ENCODE measurements at regions not wholly inside any gene's neighbourhood (a gene's known extent, or its start where the extent isn't known, plus 50 kb on each side); places are given as distances from the start of the nearest gene placed in this dataset.
"Not testable (repeated sequence)": the region's sequence is repeated elsewhere in the genome, so short reads cannot be mapped to it uniquely, and the experiment has no call there.

DNA sequence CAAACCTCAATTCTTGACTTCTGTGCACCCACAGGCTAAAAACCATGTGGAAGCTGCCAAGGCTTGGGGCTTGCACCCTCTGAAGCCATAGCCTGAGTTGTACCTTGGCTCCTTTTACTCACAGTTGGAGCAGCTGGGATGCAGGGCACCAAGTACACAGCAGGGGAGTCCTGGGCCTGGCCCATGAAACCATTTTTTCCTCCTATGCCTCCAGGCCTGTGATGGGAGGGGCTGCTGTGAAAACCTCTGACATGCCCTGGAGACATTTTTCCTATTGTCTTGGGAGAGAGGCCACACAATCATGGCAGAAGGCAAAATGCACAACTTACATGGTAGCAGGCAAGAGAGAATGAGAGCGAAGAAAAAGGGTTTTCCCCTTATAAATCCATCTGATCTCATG, 568.6 kb downstream of the SMARCA1 start:
- FAIRE-seq = not testable (repeated sequence)

DNA sequence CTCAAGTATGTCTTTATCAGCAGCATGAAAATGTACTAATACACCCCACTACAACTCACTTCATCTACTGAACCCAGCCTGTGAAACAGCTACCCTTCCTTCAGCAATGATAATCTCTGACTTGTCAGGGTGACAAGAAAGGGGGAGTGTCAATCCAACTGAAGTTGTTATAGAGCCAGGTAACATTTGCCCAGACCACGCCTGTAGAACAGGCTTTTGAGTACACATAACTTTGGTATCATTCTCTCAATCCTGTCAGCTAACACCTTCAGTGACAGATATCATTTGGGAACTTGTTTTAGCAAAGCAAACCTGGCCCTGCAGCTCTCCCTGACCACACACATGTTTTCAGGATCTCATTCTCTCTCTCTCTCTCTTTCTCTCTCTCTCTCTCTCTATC, 592.2 kb downstream of the SMARCA1 start:
- FAIRE-seq = no peak

DNA sequence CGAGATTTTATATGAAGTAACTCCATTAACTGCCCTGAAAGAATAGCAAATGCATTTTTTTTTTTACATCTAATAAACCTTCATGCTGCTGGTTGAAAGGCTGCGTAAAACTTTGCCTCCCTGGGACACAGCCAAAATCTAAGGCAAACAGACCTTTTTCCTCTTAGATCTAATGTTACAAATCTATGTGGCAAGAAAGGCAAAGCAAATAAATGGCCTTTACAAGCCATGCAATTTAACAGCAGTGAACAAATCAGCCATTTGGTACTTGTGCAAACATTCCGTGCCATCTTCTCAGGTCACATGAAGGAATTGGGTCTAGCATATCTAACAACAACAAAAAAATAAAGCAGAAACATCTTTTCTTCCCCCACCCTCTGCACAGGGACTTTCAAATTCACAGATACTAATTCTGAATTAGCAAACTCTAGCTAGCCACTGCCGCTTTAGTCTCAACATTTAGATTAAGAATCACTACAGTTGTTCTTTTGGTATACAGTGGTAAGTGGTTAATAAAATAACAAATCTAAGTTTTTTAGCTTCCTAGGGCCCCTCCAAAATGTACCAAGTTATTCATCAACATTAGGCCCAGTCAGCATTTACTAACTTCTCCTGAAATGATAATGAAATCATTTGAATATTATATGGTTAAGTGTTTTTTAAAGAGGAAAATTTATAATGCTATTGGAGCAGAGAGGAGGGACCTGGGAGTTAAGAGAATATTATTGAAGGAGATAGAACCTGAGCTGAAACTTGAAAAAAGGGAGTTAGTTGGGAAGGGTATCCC, 593.8 kb downstream of the SMARCA1 start:
- no peak for FAIRE-seq

DNA sequence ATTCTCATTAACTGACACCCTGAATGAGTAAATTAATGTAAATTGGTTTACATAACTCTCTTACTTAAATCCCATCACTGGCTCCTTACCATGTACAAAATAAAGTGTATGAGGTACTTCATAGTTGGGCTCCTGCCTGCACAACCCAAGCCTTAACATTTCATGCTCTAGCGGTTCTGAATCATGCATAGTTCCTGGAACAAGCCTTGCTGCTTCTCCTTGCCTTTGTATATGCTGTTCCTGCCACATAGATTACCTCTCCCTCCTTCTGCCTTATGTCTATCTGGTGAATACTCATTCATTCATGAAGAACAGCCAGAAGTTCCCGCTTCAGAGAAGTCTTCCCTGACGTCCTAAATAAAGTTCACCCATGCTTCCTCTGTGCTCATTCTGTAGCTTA, 594.7 kb downstream of the SMARCA1 start:
- FAIRE-seq = no peak

DNA sequence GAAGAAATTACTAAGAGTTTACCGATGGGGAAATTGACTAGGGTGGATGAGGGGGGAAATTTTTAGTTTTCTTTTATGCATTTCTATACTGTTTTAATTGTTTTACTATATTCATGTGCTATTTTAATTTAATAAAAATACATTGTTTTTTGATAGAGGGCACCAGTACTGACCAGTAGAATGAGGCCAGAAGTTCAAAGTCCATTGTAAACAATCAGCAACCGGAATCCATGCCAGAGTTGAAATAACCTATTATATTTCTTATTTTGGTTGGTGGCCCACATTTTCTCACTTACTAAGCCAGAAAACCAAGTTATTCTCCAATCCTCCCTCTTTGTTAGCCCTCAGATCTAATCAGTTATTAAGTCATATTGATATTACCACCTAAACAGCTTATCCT, 595.9 kb downstream of the SMARCA1 start:
- no peak for FAIRE-seq

DNA sequence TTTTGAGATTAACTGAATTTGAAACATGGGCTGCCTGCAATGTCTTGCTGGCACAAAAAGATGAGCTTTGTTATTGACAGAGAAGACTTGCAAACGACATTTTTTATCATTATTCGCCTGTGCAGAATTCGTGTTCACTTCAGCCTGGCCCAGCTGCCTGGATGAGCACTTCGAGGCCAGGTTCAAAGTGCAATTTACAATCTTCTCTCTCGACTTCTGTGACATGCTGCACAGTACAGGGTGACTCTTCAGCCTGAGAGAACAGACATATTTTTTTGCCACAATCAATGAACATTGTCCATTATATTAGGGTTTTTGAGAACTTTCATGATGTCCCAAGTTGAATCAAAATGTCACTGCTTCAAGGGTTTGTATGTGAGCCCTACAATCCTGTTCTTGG, 616.5 kb downstream of the SMARCA1 start:
- no peak for FAIRE-seq

DNA sequence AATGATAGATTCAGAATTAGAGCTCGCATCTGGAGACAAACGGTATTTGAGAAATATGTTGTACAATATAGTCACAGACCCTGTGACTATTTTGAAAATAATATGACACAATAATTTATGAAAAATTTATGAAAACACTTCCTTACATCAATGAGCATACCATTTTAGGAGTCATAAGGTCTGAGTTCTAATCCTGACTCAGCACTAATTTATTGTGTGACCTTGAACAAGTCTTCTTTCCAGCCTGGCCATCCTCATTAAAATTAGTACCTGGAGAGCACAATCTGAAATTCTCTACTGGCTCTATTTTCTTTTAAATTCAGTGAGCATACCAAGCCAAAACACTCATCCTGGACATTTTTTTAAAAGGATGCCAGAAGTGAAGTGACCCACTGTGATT, 622.3 kb downstream of the SMARCA1 start:
- no peak for FAIRE-seq

DNA sequence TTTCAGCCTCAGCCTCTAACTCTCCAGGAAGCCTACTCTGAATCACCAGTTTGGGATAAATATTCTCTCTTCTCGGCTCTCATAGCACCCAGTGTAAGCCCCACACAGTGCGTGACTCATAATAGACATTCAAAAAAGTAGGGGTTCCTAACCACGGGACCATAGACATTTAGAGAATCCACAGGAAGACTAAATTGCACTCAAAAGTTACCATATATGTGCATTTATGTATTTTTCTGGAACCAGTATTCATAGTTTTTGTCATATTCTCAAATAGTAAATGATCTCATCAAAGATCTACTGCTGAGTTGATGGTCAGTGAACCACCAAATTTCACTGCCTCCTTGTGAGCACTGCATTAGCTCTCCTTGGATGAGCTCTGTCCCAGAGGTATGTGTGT, 625.7 kb downstream of the SMARCA1 start:
- FAIRE-seq = no peak

DNA sequence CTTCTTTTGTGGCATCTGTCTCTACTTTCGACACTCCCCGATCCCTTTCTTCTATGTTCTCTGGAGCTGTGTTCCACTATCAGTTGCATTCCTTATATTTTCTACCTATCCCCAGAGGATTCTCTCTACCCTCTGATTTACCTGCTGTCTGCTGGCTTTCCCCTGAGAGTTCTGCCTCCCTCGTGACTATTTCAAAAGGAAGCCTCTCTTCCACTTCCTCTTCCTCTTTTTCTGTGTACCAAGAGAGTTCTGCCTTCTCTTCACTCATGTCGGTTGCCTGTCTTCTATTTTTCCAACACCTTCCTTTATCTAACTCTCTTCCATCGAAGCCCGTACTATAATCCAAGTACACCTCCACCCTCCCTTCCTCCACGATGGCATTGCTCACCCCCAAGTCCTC, 631.7 kb downstream of the SMARCA1 start:
- FAIRE-seq = no peak

DNA sequence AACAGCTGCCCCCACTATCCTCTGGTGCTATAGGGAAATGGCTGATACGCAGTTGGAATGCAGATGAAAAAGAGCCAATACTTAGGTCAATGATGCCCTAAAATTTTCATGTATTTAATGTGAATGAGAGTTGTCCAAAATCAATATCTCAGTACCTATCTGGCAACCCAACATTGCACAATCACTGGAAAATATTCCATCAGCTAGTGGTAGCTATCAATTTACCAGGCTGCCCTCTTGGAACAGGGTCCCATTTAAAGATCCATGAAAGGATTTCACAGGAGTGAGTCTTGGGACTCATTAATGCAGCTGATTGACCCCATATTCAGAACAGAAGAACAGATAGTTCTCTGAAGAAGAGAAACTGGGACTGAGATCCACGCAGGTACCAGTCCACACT, 638.9 kb downstream of the SMARCA1 start:
- FAIRE-seq = no peak

DNA sequence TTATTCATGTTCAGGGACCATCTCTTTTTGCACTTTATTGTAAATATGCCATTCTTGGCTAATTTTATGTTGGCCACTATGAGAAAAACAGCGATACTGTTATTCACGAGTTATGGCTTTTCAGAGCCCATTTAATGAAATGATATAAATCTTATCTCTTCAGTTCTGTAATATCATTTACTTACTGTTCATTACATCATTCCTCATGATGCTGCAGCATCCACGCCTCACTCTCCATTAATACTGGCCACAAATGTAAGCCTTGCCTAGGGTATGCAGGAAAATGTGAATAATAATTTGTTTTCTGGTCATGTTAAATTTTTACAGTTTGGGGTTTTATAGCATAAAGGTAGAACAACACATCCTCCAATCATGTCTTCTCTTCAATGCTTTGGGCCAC, 639.6 kb downstream of the SMARCA1 start:
- no peak for FAIRE-seq

DNA sequence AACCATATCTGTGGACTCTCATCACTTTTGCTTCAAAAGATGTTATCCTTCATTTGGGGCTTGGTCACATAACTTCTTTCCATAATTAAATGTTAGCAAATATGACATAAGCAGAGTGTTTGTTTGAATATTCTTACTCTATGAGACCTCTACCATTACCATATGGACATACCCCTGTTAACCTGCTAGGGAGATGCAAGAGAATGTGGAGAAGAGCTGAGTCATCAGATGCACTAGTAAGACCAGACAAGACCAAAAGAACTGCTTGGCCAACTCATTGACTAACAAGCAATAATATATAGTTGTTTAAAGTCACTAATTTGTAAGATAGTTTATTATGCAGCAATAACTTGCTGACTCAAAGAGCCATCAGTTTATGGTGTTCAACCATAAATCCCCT, 652.9 kb downstream of the SMARCA1 start:
- FAIRE-seq = no peak

DNA sequence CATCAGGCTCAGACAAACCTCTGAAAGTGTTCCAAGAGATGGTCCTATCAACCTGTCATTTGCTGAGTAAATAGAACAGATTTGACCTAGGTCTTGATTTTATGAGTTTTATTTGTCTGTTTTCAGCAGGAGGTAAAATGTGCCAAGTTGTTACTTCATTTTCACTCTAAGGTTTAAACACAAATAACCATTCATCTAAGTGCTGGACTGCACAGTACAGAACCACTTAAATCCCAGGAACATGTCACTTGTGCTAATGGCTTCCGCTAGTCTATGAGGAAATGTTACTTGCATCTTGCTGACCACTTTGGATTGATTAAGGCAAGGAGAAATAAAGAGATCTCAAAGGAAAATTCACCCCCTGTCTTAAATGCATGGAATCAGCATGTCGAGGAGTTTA, 660.7 kb downstream of the SMARCA1 start:
- no peak for FAIRE-seq

DNA sequence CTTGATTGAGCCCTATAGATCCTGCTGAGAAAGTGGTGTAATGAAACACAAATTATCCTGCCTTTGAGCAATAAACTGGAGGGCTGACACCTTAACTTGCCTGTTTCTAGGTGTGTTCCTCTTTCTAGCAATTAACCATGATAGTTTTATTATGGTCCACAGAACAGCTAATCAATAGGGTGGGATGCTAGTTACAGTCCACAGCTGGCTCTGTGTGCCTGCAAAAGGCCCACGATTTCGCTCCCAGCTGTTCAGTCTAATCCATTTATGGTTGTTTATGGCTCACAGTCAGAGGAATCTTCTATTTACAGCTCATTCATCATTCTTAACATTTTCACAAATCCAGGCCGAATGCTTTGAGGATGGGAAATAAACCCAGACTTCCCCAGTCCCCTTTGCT, 674.9 kb downstream of the SMARCA1 start:
- FAIRE-seq = no peak

DNA sequence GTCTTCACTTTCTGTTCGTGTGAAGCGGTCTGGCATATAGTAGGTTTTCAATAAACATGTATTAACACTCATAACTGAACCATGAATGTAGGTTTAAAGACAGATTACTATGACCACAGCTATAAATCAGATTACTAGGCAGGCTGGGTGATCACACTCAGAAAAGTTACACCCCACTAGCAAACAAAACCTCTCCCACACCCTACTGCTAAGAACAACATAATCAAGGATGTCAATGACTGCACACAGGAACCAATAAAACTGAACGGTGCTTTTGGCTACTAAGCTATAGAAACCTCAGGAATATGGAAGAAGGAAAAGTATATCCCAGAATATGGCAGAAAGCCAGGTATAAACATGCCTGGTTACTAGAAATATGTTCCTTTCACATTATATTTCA, 676.9 kb downstream of the SMARCA1 start:
- FAIRE-seq = no peak

DNA sequence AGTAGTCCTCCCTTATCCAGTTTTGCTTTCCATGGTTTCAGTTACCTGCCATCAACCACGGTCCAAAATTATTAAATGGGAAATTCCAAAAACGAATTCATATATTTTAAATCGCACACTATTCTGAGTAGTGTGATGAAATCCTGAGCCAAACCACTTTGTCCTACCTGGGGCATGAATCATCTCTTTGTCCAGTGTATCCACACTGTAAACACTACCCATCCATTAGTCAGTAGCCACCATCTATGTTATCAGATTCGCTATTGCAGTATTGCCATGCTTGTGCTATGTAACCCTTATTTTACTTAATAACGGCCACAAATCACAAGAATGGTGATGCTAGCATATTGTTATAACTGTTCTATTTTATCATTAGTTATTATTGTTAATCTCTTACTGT, 704.6 kb downstream of the SMARCA1 start:
- no peak for FAIRE-seq

DNA sequence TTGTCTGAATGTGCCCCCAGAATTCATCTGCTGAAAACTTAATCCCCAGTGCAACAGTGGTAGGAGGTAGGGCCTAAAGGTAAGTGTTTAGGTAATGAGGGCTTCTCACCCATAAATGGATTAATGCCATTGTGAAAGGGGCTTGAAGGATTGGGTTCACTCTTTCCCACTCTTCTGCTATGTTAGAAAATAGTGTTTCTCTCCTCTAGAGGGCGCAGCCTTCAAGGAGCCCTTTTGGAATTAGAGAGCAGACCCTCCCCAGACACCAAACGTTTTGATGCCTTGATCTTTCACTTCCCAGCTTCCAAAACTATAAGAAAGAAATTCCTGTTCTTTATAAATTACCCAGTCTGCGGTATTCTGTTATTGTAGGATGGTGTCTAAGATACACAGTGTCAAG, 706.4 kb downstream of the SMARCA1 start:
- no peak for FAIRE-seq

DNA sequence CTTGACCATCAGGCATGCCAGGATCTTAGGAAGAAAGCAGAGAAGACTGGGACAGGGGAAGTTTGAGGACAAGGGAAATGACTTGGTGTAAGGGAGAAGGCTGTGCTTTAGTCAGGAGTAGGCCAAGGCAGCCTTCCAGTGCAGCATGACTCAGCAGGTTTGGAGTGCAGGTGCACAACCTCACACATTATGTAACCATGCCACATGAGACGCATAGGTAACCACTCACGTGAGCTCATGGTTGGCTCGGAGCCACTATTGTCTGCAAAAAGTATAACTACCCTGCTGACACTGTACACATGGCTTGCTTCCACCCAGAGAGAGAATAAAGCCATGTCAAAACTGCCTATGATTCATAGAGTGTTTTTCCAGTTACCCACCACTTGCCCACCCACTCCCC, 715.9 kb downstream of the SMARCA1 start:
- no peak for FAIRE-seq

DNA sequence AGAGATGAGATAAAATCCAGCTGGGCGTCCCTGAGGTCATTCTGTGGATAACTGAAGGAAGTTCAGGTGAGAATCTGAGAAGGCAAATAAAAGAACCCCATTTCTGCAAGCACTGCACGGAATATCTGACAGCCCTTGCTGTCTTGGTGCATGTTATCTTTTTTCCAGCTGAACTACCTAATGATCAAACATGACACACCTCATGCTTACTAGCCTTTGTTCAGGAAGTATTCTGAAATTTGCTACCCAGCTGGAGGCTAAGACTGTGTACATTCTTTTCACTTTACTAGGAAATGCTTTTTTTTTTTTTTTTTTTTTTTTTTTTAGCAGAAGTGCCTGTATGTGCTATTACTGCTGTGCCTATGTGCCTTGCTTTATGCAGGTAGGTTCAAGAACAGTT, 718.1 kb downstream of the SMARCA1 start:
- FAIRE-seq = no peak

DNA sequence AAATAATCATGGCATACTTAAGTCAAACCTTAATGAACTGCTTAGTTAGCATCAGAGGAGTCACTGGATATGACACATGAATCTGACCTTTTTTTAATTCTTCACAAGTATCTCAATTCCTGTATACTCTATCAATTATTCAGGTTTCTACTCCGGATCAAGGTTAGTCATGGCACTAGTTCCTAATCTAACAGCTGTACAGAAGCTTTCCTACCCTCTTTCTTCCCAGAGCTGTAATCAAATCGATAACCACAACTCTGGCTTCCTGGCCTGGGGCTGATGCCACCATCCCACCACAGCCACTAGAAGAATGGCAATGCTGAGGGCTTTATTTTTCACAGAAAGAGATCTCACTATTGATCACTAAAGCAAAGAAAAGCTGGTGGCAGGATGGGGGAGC, 718.5 kb downstream of the SMARCA1 start:
- FAIRE-seq = no peak

DNA sequence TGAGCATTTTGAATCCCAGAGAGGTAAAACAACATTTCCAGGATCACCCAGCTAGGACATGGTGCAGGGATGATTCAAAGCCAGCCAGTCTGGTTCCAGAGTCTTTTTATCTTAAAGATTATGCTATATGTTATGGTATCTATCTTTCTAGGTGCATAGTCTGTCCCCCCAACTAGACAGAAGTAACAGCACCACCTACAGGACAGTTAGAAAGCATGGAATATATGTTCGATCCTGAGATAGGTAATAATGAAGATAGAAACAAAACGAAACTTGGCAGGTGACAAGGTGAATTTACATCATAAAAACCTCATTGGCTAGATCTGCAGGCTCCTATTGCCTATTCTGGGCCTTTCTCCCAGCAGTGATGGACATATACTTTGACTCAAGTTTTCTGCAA, 723.2 kb downstream of the SMARCA1 start:
- no peak for FAIRE-seq

DNA sequence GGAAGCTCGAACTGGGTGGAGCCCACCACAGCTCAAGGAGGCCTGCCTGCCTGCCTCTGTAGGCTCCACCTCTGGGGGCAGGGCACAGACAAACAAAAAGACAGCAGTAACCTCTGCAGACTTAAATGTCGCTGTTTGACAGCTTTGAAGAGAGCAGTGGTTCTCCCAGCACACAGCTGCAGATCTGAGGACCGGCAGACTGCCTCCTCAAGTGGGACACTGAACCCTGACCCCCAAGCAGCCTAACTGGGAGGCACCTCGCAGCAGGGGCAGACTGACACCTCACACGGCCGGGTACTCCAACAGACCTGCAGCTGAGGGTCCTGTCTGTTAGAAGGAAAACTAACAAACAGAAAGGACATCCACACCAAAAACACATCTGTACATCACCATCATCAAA, 730.9 kb upstream of the ACTRT1 start:
- FAIRE-seq = not testable (repeated sequence)

DNA sequence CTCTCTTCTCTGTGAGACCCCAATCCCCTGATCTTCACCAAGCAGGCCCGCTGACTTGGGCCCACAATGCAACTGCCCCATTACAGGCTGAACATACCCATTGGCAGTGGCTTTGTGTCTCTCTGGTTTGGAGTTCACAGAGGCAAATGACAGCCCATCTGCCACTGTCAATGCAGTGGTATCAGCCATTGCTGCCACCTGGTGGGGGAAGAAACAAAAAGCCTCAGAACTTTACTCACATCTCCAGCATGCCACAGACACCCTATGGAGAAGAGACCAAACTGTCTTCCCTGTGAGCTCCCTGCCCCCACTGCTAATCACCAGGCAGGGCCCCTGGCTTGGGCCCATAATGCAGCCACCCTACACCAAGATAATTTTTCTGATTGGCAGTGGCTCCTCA, 729.3 kb upstream of the ACTRT1 start:
- no peak for FAIRE-seq

DNA sequence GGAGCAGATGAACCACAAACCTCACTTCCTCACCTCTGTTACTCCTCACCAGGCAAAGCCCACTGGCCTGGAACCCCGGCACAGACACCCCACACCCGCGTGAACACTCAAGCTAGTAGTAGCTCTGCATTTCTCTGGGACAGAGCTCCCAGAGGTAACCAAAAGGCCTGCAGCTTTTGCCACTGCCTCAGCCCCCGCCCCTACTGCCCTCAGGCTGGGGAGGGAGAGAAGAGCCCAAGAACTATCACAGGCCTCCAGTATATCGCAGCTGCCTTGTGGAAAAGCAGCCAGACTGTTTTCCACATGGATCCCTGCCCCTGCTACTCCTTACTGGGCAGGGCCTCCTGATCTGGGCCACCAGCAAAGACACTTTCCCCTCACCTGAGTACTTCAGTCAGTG, 728.7 kb upstream of the ACTRT1 start:
- no peak for FAIRE-seq

DNA sequence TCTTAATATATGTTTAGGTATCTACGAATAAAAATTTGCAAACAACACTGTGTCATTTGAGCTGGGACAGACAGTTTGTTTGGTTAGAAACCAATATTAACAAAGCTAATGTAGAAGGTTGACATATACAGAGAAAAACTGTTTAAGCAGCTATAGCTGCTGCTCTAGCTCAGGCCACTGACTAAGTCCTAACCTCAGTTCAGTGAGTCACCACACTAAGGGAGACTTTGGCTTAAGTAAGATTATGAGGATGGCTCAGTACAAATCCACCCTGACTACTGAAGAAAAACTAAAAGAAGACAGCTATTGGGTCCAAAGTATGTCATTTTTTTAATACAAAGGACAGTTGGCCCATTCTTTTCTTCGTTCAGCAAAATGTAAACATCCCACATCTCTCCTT, 717.3 kb upstream of the ACTRT1 start:
- no peak for FAIRE-seq

Measured in endometrium (tissue), 2 donors.